HL-60 (cell line): ENCODE measurements at regions not wholly inside any gene's neighbourhood (a gene's known extent, or its start where the extent isn't known, plus 50 kb on each side); places are given as distances from the start of the nearest gene placed in this dataset.

ENCODE experiments used
- GABPA ChIP-seq: IDR thresholded peaks from 2 replicates; pipeline ENCODE4 v1.6.1; 2012; ENCODE audit warnings: low read depth
- POLR2AphosphoS5 ChIP-seq: IDR thresholded peaks from 2 replicates; pipeline ENCODE4 v1.6.1; 2012; ENCODE audit warnings: low read depth
- TF ChIP-seq, protein P1 (sequence below): IDR thresholded peaks from one replicate; pipeline ENCODE4 v1.5.1; 2011; ENCODE audit warnings: low read length, control low read depth, inconsistent platforms; ENCODE audit not compliant: insufficient read depth
- TF ChIP-seq, protein P2 (sequence below): IDR thresholded peaks from 2 replicates; pipeline ENCODE4 v1.6.1; 2012; ENCODE audit warnings: low read depth; ENCODE audit not compliant: insufficient replicate concordance

- TF ChIP-seq, protein P1, sequence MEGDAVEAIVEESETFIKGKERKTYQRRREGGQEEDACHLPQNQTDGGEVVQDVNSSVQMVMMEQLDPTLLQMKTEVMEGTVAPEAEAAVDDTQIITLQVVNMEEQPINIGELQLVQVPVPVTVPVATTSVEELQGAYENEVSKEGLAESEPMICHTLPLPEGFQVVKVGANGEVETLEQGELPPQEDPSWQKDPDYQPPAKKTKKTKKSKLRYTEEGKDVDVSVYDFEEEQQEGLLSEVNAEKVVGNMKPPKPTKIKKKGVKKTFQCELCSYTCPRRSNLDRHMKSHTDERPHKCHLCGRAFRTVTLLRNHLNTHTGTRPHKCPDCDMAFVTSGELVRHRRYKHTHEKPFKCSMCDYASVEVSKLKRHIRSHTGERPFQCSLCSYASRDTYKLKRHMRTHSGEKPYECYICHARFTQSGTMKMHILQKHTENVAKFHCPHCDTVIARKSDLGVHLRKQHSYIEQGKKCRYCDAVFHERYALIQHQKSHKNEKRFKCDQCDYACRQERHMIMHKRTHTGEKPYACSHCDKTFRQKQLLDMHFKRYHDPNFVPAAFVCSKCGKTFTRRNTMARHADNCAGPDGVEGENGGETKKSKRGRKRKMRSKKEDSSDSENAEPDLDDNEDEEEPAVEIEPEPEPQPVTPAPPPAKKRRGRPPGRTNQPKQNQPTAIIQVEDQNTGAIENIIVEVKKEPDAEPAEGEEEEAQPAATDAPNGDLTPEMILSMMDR = no peak
- TF ChIP-seq GABPA = no peak
- TF ChIP-seq, protein P2, sequence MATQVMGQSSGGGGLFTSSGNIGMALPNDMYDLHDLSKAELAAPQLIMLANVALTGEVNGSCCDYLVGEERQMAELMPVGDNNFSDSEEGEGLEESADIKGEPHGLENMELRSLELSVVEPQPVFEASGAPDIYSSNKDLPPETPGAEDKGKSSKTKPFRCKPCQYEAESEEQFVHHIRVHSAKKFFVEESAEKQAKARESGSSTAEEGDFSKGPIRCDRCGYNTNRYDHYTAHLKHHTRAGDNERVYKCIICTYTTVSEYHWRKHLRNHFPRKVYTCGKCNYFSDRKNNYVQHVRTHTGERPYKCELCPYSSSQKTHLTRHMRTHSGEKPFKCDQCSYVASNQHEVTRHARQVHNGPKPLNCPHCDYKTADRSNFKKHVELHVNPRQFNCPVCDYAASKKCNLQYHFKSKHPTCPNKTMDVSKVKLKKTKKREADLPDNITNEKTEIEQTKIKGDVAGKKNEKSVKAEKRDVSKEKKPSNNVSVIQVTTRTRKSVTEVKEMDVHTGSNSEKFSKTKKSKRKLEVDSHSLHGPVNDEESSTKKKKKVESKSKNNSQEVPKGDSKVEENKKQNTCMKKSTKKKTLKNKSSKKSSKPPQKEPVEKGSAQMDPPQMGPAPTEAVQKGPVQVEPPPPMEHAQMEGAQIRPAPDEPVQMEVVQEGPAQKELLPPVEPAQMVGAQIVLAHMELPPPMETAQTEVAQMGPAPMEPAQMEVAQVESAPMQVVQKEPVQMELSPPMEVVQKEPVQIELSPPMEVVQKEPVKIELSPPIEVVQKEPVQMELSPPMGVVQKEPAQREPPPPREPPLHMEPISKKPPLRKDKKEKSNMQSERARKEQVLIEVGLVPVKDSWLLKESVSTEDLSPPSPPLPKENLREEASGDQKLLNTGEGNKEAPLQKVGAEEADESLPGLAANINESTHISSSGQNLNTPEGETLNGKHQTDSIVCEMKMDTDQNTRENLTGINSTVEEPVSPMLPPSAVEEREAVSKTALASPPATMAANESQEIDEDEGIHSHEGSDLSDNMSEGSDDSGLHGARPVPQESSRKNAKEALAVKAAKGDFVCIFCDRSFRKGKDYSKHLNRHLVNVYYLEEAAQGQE = no peak
- TF ChIP-seq POLR2AphosphoS5 = no peak
These were observed 533.3 kb downstream of the LRFN5 start for GRCh38 chr14:42140001-42140400.
